ENCODE measurements at regions not wholly inside any gene's neighbourhood (a gene's known extent, or its start where the extent isn't known, plus 50 kb on each side); places are given as distances from the start of the nearest gene placed in this dataset.

DNA sequence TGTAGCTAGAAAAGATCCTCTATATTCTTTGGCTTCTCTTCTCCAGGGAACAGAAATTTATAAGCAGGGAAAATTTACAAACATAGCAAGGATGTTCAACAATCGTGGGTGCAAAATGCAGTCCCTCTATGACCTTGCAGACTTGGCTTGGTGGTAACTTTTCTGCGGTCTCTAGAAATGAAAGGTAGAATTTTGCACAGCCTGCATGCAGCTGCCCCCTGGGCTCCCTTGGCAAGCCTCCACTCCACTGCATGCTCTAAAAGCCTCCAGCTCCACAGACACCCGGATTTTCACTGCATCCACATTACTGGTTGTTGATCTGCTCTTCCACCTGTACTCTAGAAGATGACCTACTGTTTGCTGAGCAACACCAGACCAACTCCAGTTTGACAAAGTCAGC lies 236.5 kb upstream of the EYS start:
- TF ChIP-seq, protein P1, sequence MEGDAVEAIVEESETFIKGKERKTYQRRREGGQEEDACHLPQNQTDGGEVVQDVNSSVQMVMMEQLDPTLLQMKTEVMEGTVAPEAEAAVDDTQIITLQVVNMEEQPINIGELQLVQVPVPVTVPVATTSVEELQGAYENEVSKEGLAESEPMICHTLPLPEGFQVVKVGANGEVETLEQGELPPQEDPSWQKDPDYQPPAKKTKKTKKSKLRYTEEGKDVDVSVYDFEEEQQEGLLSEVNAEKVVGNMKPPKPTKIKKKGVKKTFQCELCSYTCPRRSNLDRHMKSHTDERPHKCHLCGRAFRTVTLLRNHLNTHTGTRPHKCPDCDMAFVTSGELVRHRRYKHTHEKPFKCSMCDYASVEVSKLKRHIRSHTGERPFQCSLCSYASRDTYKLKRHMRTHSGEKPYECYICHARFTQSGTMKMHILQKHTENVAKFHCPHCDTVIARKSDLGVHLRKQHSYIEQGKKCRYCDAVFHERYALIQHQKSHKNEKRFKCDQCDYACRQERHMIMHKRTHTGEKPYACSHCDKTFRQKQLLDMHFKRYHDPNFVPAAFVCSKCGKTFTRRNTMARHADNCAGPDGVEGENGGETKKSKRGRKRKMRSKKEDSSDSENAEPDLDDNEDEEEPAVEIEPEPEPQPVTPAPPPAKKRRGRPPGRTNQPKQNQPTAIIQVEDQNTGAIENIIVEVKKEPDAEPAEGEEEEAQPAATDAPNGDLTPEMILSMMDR (IDR thresholded peaks at IDR 0.05): no peak
- ATAC-seq (ENCODE audit: insufficient number of reproducible peaks, low FRiP score, low read depth): no peak
- H3K36me3 ChIP-seq: no peaks in the 10 kb centered on the region

DNA sequence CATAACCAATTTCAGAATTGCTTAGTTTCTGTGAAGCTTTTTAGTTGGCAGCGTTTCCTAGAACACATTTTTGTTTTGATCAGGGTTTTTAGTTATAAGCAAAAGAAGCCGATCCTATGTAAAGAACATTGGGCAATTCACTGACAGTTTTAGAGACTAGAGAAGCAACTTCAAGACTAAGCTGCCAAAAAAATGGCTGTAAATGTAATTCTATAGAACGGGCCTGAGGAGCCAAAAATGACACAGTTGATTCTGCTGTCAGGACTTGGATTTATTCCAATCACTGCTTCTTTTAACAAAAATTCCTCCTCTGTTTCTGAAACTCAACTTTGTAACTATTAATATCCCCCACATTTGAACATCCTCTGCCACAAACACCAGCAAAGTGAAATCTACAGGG lies 236.0 kb upstream of the EYS start:
- Histone ChIP-seq H3K4me3 (no peak overlapping the region), H3K4me1 (ENCODE audit: control insufficient read depth in 1 of 2, low read depth in 2 of 2) (no peaks in the 10 kb centered on the region), H3K27me3 (replicated peaks; ENCODE audit: insufficient read depth) (no peaks in the 10 kb centered on the region), H3K36me3 (no peaks in the 10 kb centered on the region), H3K9me3 (no peaks in the 10 kb centered on the region), H3K27ac (no peak overlapping the region)
- TF ChIP-seq, protein P1 (IDR thresholded peaks at IDR 0.05): no peak
- DNase-seq (ENCODE audit: low spot score): no peak
- ATAC-seq (ENCODE audit: insufficient number of reproducible peaks, low FRiP score, low read depth): no peak

More for the DNA sequence above, 236.5 kb upstream of the EYS start:
- H3K27ac ChIP-seq: no peak overlapping the region
- no peaks in the 10 kb centered on the region for H3K9me3 ChIP-seq
- no peak overlapping the region for H3K4me3 ChIP-seq
- no peak for DNase-seq (ENCODE audit: low spot score)
- H3K4me1 ChIP-seq (ENCODE audit: control insufficient read depth in 1 of 2, low read depth in 2 of 2): no peaks in the 10 kb centered on the region
- H3K27me3 ChIP-seq (replicated peaks; ENCODE audit: insufficient read depth): no peaks in the 10 kb centered on the region

DNA sequence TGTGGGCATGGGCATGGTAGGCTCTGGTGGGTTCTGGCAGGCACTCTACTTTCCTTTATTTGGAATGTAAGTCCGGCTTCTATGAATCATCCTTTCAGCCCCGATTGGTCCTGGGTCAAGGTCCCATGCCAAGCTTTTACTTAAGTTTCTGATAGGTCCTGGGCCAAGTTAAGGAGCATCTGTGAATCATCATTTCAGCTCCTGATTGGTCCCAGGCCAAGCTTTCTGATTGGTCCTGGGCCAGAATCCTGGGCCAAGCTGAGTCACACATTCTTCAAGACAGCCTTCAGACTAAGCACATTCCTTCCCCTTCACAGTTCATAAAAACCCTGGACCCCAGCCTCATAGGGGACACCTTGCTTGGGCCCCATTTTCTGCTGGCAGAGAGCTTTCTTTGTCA lies 231.0 kb upstream of the EYS start:
- DNase-seq (ENCODE audit: low spot score) (no peak), ATAC-seq (ENCODE audit: insufficient number of reproducible peaks, low FRiP score, low read depth) (no peak)
- no peaks in the 10 kb centered on the region for H3K9me3 ChIP-seq
- H3K4me3 ChIP-seq: no peak overlapping the region
- no peaks in the 10 kb centered on the region for H3K36me3 ChIP-seq
- no peak overlapping the region for H3K27ac ChIP-seq
- TF ChIP-seq, protein P1 (IDR thresholded peaks at IDR 0.05): no peak
- no peaks in the 10 kb centered on the region for H3K4me1 ChIP-seq (ENCODE audit: control insufficient read depth in 1 of 2, low read depth in 2 of 2)
- H3K27me3 ChIP-seq (replicated peaks; ENCODE audit: insufficient read depth): no peaks in the 10 kb centered on the region

DNA sequence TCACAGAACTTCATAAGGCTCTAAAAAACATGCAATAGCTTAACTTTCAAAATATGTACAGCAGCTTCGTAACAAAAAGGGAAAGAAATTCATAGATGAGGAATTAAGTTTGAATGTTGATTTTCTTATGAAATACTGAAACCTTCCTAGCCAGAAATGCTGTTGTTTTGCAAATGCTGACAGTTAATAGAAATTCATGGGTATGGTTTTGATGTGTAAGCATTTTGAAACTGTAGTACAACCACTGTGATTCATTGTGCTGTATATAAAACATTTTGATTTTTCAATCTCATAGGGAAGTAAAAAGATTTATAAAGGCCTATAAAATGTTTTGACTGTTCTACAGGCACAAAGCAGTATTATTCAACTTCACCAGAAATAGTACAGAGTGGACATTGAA lies 228.4 kb upstream of the EYS start:
- Histone ChIP-seq H3K9me3 (no peaks in the 10 kb centered on the region), H3K4me3 (no peak overlapping the region), H3K4me1 (ENCODE audit: control insufficient read depth in 1 of 2, low read depth in 2 of 2) (no peaks in the 10 kb centered on the region), H3K27me3 (replicated peaks; ENCODE audit: insufficient read depth) (no peaks in the 10 kb centered on the region), H3K27ac (no peak overlapping the region), H3K36me3 (no peaks in the 10 kb centered on the region)
- no peak for ATAC-seq (ENCODE audit: insufficient number of reproducible peaks, low FRiP score, low read depth)
- TF ChIP-seq, protein P1 (IDR thresholded peaks at IDR 0.05): no peak
- DNase-seq (ENCODE audit: low spot score): no peak

DNA sequence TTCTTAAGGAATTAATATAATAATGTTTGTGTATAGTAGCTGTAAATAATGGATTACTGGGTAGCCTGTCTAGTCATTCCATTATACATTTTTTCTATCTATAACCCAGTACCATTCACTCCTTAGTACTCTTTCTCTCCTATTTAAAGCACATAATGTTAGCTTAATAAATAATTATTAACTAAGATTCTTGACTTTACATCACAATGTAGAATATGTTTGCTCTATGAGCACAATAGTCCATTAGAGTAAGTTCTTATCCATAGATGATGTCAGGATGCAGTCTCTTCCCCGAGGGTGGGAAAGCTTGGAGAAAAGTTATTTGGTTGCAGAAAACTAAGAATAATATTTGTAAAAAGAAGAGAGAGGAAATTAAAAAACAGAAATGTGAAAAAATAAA lies 226.4 kb upstream of the EYS start:
- DNase-seq (ENCODE audit: low spot score) (no peak), ATAC-seq (ENCODE audit: insufficient number of reproducible peaks, low FRiP score, low read depth) (no peak)
- TF ChIP-seq, protein P1 (IDR thresholded peaks at IDR 0.05): no peak
- no peaks in the 10 kb centered on the region for H3K9me3 ChIP-seq
- H3K4me1 ChIP-seq (ENCODE audit: control insufficient read depth in 1 of 2, low read depth in 2 of 2): no peaks in the 10 kb centered on the region
- no peaks in the 10 kb centered on the region for H3K36me3 ChIP-seq
- H3K27ac ChIP-seq: no peak overlapping the region
- H3K4me3 ChIP-seq: no peak overlapping the region
- H3K27me3 ChIP-seq (replicated peaks; ENCODE audit: insufficient read depth): no peaks in the 10 kb centered on the region

Measured in thoracic aorta (tissue), 2 donors.